ENCODE measurements at regions not wholly inside any gene's neighbourhood (a gene's known extent, or its start where the extent isn't known, plus 50 kb on each side); places are given as distances from the start of the nearest gene placed in this dataset.

GRCh38 chr5:155936520-155937406, 390.2 kb upstream of the SGCD start:
- DNase-seq: no peak

GRCh38 chr5:155938051-155938450, 388.9 kb upstream of the SGCD start:
- DNase-seq: no peak

- DNase-seq: no peak
Measured at GRCh38 chr5:155941340-155941739, 385.6 kb upstream of the SGCD start.

GRCh38 chr5:155943516-155944407, 383.2 kb upstream of the SGCD start:
- peak; percentile 60 for DNase-seq

GRCh38 chr5:155947394-155948062, 379.4 kb upstream of the SGCD start:
- DNase-seq: no peak

DNA sequence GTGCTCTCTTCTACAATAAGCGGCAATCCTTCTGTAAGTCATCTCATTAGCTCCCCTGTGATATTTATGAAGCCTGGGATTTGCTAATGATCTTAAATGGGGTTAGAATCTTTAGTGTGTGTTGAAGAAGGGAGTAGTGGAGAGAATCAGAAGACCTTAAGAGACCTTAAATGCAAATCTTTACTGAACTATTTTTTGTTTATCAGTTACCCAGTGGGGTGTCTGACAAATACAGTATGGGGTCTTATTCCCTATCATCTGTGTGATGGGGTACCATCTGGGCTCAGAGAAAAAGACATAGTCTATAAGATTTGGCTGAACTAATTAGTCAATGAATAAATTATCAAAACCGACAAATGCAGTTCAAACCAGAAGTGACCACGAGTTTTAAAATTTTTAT, 378.4 kb upstream of the SGCD start:
- DNase-seq: no peak

DNA sequence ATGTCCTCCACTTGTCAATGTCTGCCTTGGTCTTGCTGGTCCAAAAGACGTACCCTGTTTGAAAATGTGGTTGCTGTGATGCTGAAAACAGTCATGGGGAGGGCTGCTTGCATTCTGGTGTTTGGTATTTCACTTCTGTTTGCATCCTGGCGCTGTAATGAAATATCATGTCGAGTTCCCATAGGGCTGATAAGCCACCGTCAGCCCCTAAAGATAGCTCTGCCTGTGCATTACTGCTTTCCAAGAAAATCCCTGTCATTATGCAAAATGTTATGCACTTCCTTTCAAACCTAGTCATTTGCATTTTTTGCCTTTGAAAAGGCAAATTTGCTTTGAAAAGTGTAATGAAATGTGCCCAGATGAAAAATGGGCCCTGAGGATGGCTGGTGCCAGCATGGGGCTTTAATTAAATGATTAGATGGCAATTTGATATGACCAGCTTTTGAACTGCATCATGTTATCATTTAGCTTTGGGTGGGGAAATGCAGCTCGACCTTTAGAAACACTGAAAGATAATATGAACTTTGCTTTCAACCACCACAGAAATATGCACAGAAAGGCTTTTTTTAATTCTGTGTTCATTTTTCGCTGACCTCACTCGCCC, 374.4 kb upstream of the SGCD start:
- DNase-seq: no peak

DNA sequence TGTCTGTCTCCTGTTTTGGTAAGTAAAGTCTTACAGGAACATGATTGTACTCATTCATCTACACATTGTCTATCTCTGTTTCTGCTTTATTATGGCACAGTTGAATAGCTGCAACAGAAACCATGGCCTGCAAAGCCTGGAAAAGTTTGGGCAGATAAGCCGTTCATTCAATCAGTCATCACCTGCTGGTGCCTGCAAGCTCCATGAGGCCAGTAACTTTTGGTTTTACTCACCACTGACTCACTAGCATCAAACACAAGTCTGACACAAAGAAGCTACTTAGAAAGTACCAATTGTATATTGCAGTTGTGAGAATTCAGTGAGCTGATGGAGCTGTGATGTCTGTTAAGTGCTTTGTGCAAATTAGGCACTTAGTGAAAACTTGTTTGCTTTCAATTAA, 373.6 kb upstream of the SGCD start:
- no peak for DNase-seq

DNA sequence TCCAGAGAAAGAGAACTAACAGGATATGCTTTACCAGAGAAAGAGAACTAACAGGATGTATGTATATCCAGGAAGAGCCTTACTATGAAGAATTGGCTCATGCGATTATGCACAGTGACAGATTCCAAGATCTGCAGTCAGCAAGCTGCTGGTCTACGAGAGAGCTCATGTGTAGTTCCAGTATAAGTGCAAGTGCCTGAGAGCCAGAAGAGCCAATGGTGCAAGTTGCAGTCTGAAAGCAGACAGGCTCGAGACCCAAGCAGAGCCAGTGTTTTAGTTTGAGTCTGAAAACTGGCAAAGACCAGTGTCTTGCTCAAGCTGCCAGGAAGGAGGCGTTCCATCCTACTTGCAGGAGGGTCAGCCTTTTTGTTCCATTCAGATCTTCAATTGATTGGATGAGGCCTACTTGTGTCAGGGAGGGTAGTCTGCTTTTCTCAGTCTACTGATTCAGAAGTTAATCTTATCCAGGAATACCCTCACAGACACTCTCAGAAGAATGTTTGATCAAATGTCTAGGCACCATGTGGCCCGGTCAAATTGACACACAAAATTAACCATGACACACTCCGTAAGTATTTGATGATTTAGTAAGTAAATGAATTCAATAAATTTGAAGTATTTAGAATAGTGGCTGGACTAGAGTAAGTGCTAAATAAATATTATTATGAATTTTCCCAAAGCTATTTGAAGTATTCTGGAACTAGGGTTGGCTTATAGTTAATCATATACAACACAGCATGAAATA, 372.1 kb upstream of the SGCD start:
- no peak for DNase-seq

- no peak for DNase-seq
Measured at GRCh38 chr5:155957884-155958283, 369.1 kb upstream of the SGCD start.

DNA sequence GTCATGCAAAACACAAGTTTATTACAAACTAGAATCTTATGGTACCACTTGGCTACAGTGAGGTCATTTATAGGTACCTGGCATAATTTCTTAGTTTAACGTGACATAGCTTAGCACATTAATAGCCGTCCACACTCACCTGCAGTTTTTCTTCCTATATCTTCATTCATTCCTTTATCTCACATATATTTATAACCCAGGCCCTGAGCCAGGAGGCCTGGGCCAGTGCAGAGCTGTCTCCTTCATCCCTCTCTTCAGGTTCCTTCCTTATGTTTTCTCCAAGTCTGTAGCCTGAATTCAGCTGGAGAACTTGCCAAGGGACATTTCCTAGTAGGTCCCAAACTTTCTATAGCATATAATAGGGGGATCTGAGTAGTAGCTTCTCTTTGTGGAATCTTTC, 367.9 kb upstream of the SGCD start:
- DNase-seq: no peak

DNA sequence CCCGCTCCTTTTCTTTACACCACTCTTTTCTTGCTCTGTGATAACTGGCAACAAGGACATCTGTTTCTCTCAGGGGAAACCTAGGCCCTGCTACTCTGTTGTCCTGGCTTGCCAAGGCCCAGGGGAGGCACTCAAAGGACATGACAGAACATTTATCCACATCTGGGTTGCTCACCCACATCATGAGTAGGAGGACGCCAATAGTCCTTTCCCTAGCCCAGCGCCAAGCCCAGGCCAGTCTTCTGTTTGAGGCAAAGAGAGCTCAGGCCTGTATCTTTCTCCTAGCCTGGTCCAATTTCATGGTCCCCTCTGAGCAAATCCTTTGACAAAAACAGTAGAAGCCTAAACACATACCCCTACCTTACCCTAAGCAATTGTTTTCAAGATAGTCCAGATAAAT, 366.8 kb upstream of the SGCD start:
- no peak for DNase-seq

GRCh38 chr5:155969537-155969936, 357.4 kb upstream of the SGCD start:
- DNase-seq: no peak

GRCh38 chr5:155974369-155974768, 352.6 kb upstream of the SGCD start:
- no peak for DNase-seq

GRCh38 chr5:155978850-155979249, 348.1 kb upstream of the SGCD start:
- no peak for DNase-seq

DNA sequence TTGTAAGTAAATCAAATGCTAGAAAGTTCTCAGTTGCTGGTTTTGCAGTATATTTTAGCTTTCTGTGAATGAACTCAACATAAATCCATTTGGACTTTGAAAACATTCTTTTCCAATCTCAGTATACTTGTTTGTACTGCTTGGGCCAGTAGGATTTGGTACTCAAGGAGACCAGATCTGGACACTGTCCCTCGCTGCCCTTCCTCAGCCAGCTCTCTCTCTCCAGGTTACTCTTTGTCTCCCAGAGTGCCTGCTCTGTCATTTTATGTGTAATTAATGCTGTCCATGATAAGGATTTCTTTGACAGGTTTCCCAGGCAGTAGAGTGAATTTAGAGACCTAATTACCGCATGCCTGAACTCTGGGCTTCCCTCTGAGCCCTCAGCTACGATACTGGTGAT, 344.6 kb upstream of the SGCD start:
- no peak for DNase-seq

DNA sequence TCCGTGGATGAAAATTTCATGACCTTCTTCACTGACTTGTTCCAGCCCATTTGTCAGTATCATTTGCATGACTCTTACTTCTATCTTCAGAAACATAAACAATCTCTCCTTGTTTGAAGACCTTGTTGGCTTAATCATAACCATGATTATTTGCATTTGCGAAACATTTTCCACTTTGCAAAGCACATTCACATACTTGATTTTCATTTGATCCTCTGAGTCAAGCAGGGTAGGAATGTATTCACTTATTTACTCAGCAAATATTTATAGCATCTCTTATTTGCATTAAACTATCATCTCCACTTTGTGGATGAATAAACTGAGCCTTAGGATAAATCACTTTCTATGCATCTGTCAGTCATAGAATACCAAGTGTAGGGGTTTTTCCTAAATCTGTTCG, 343.0 kb upstream of the SGCD start:
- no peak for DNase-seq

DNA sequence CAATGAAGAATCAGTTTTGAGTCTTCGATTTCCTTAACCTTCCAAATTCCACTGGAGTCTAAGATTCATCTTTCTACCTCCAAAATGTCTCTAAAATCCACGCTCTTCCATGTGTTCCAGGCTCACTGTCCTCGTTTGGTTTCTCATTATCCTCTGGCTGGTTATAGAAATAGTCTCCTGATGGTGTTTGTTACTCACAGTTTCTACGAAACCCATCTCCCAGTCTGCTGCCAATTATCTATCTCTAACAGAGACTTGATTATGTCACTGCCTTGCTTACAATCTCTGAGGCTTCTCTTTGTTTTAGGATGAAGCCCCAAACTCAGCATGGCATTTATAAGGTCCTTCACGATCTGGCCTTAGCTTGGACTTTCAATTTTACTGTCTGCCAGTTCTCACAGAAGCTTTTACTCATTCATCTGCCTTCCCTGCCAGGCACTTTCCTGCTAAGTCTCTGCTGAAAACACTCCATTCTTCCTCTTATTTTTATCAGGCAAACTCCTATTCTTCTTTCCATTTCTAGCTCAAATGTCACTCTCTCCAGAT, 339.6 kb upstream of the SGCD start:
- no peak for DNase-seq

GRCh38 chr5:155989879-155990278, 337.1 kb upstream of the SGCD start:
- DNase-seq: no peak

DNA sequence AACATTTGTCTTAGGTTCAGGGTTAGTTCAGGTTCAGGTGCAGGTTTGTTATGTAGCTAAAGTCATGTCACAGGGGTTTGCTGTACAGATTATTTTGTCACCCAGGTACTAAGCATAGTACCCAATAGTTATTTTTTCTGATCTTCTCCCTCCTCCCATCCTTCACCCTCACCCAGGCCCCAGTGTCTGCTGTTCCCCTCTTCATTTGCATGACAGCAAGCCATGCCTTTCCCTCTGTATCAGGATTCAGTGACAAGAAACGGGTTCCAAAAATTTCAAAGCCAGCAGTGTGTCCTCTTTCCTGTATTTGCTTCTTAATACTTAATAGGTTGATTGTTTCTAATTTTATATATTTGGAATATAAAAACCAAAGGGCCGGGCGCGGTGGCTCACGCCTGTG, 330.8 kb upstream of the SGCD start:
- DNase-seq: no peak

DNA sequence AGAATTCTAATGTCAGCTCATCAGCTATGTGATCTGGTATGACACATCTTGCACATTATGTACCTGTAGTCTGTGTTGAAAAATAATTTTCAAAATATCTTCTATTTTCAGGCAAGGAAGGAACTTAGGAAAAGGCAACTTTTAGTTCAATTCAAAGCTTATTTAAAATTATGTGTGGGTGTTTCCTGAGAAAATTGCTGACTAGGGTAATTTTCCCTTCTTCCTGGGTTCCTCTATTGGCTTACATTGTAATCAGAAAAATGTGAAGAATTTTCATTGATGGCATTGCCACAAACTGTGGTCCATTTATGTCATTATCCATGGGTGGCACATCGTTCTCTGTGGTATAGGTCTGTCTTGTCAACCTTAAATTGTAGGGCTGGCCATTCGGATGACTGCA, 328.7 kb upstream of the SGCD start:
- DNase-seq: no peak

DNA sequence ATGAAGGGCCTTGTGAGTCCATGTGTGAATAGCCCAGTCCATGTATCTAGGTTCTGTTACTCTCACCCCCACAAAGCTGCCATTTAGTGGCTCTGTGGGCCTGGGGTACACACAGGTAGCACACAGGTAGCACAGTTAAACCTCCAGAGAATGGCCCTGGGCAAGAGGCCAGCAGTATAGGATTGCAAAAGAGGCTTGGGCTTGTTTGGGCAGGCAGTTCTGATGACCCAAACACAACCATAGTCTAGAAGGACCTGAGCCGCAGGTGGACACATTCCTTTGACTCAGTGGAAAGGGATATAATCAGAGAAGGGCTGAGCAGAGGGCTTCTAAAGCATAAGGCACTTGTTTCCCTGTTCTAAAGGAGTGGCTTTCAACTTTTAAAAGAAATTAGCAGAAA, 326.8 kb upstream of the SGCD start:
- no peak for DNase-seq

Data from activated CD8-positive, alpha-beta memory T cell treated with anti-CD3 and anti-CD28 coated beads for 24 hours (primary cell).